T47D (cell line): ENCODE measurements at regions not wholly inside any gene's neighbourhood (a gene's known extent, or its start where the extent isn't known, plus 50 kb on each side); places are given as distances from the start of the nearest gene placed in this dataset.
"Not testable (repeated sequence)": the region's sequence is repeated elsewhere in the genome, so short reads cannot be mapped to it uniquely, and the experiment has no call there.

ENCODE experiments used
- DNase-seq, 2 experiments: peaks; one replicate each; pipeline versions ENCODE4 v3.0.0 to v3.0.0-alpha.2; 2011 to 2012; ENCODE audit warnings: low read depth in 1 of 2, low spot score in 1 of 2
- JUND ChIP-seq: IDR thresholded peaks from 2 replicates; pipeline ENCODE4 v1.6.1; 2012; ENCODE audit warnings: low read depth
- in situ Hi-C: cut with HindIII; loops from 2 replicates; pipeline ENCODE4 v1.10.0; 2016; ENCODE audit warnings: low sequenced_read_pairs, low pct_unique_long_range_greater_than_20kb

- in situ Hi-C loops, result no loop called here
- DNase-seq, result no peak
- TF ChIP-seq JUND, result no peak
These were observed 276.5 kb downstream of the NUAK1 start for GRCh38 chr12:105862163-105862821.

GRCh38 chr12:105864316-105864715 lies 274.4 kb downstream of the NUAK1 start:
- DNase-seq, result no peak
- in situ Hi-C loops, result no loop called here
- TF ChIP-seq JUND, result no peak

DNA sequence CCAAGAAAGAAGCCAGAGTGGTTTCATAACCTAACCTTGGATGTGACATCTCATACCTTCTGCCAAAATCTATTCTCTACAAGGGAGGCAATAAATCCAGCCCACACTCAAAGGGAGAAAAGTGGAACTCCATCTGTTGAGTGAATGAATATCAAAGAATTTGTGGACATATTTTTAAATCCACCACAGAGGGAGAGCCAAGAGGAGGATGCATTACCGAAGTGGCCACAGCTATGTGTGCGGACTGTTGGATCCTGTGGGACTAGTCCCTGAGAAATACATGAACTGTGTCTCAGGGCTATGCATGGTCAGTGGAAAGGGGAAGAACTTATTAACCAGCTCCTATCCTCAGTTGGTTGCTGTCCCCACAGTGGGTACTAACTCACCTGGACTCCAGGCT lies 273.9 kb downstream of the NUAK1 start:
- TF ChIP-seq JUND, result no peak
- in situ Hi-C loops, result no loop called here
- no peak for DNase-seq

GRCh38 chr12:105865886-105866285 lies 272.9 kb downstream of the NUAK1 start:
- in situ Hi-C loops, result no loop called here
- DNase-seq, result no peak
- no peak for TF ChIP-seq JUND

DNA sequence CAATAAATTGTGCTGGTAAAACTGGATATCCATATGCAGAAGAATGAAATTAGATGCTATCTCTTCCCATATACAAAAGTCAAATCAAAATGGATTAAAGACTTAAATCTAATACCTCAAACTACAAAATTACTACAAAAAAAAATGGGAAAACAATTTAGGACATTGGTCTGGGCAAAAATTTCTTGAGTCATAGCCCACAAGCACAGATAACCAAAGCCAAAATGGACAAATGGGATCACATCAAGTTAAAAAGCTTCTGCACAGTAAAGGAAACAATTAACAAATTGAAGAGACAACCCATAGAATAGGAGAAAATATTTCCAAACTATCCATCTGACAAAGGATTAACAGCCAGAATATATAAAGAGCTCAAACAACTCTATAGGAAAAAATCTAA lies 264.6 kb downstream of the NUAK1 start:
- TF ChIP-seq JUND, result no peak
- no peak for DNase-seq
- in situ Hi-C loops, result no loop called here

DNA sequence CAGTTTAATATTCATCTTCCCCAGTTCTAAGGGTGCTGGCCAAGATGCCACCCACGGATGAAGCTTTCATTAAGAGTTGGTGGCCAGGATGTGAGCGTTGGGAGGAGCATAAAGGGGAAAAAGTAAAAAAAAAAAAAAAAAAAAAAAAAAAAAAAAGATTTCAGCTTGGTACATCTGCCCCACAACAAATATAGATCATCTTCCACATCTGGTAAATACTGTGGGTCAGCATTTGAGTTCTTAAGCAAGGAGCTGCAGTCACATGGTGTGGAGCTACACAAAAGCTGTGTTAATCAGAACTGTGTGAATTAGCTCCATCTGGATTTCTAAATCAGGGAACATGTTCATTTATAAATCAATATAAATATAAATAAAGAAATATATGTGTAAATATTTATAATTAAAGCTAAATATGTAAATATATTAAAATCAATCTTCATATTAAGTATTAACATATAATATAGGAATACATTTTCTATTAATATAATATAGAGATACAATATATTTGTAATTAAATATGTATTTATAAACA lies 262.3 kb downstream of the NUAK1 start:
- in situ Hi-C loops, result no loop called here
- DNase-seq, result no peak

DNA sequence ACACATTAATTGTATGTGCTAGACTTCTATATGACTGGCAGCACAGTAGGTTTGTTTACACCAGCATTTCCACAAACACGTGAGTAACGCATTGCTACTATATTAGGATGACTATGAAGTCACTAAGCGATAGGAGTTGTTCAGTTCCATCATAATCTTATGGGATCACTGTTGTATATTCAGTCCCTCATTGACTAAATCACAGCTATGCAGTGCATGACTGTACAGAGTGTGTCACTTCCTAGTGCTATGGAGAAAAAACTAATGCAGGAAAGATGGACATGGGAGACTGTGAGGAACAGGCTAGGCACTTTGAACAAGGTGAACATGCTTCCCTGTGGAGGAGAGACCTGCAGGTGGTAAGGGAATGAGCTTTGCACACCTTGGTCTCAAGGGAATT lies 259.8 kb downstream of the NUAK1 start:
- in situ Hi-C loops, result no loop called here
- DNase-seq, result no peak
- TF ChIP-seq JUND, result no peak

More for the DNA sequence above, 262.3 kb downstream of the NUAK1 start:
- TF ChIP-seq JUND, result no peak

- in situ Hi-C loops, result no loop called here
- no peak for TF ChIP-seq JUND
- DNase-seq, result no peak
These were observed 257.8 kb downstream of the NUAK1 start for GRCh38 chr12:105880824-105881388.

- DNase-seq, result no peak
These were observed 256.4 kb downstream of the NUAK1 start for GRCh38 chr12:105882404-105882803.

DNA sequence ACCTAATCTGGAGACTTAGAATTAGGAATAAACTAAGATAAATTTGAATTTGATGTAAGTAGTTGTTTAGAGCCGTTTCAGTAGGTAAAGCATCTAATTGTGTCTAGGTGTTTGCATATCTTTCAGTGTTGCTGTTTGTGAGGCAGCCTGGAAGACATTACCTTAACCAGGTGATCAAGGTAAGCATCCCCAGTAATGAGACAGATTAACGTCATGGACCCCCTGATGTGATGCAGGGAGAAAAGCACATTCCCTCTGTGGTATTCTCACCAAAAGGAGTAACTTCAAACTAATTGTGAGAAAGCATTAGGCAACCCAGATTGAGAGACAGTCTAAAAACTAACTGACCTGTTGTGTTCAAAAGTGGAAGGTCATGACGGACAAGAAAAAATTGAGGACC lies 251.6 kb downstream of the NUAK1 start:
- in situ Hi-C loops, result no loop called here
- no peak for TF ChIP-seq JUND

More at GRCh38 chr12:105882404-105882803, 256.4 kb downstream of the NUAK1 start:
- no peak for TF ChIP-seq JUND
- in situ Hi-C loops, result no loop called here

GRCh38 chr12:105888696-105889095 lies 250.1 kb downstream of the NUAK1 start:
- DNase-seq, result no peak
- no peak for TF ChIP-seq JUND
- in situ Hi-C loops, result no loop called here

More for the DNA sequence above, 251.6 kb downstream of the NUAK1 start:
- DNase-seq, result no peak

DNA sequence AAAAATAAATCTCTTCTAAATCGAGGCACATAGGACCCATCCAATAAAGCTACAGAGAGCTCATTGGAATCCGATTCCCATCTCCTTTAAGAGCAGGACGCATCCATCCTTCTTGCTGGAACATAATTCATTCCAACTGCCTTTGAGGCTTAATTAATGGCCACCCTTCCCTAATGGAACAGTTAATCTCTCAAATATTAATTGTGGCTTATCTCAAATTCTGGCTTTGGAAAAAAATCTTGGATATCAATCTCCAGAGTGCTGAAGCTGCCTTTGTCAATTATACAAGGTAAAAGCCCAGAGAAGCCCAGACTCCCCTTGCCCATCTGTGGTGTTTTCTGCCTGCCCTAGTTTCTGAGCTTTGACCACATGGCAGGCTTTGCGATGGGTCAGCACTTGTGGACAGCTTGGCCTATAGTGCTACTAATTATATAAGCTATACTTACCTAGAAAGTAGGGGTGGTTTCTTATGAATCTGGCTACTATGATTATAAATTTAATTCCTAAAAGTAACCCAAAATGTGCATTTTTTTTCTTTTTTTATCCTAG lies 246.3 kb downstream of the NUAK1 start:
- no peak for DNase-seq
- in situ Hi-C loops, result no loop called here
- TF ChIP-seq JUND, result no peak

DNA sequence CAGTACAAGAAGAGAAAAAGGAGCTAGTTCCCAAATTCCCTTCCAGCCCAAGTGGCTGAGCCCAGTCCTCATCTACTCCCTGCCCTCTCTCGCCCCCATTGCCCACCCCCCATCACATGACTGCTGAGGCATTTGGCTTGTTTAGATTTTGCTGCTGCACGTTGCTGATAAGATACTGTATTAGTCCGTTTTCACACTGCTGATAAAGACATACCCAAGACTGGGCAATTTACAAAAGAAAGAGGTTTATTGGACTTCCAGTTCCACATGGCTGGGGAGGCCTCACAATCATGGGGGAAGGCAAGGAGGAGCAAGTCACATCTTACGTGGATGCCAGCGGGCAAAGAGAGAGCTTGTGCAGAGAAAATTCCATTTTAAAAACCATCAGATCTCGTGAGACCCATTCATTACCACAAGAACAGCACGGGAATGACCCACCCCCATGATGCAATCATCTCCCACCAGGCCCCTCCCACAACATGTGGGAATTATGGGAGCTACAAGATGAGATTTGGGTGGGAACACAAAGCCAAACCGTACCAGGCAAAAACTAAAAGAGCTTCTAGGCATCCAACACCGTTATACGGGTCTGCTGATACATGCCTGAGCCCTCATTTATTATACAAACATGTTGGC lies 243.4 kb downstream of the NUAK1 start:
- DNase-seq, in situ Hi-C loops: not testable (repeated sequence)
